Trophoblast cell (in vitro differentiated cells and primary cell): ENCODE measurements at regions not wholly inside any gene's neighbourhood (a gene's known extent, or its start where the extent isn't known, plus 50 kb on each side); places are given as distances from the start of the nearest gene placed in this dataset.

Experiments used
- DNase-seq, 2 donors: peaks; one replicate each; pipeline ENCODE4 v3.0.0-alpha.2; 2016
- H2AFZ ChIP-seq: 2 replicates; pipeline ENCODE4 v1.6.1; 2013; ENCODE audit warnings: low read length, moderate library complexity, mild to moderate bottlenecking; ENCODE audit not compliant: insufficient read depth, poor library complexity
- H2AK5ac ChIP-seq: 2 replicates; pipeline ENCODE4 v1.6.1; 2013; ENCODE audit warnings: mild to moderate bottlenecking, low read length
- H2BK120ac ChIP-seq: 2 replicates; pipeline ENCODE4 v1.6.1; 2013; ENCODE audit warnings: low read length, mild to moderate bottlenecking, moderate library complexity; ENCODE audit not compliant: insufficient read depth, poor library complexity
- H2BK12ac ChIP-seq: 2 replicates; pipeline ENCODE4 v1.6.1; 2013; ENCODE audit warnings: mild to moderate bottlenecking, low read length, moderate library complexity
- H2BK5ac ChIP-seq: 2 replicates; pipeline ENCODE4 v1.6.1; 2013; ENCODE audit warnings: low read length, low read depth, moderate library complexity, mild to moderate bottlenecking; ENCODE audit not compliant: poor library complexity
- H3K14ac ChIP-seq: 2 replicates; pipeline ENCODE4 v1.6.1; 2013; ENCODE audit warnings: mild to moderate bottlenecking, low read length
- H3K18ac ChIP-seq: 2 replicates; pipeline ENCODE4 v1.6.1; 2013; ENCODE audit warnings: mild to moderate bottlenecking, low read length
- H3K23ac ChIP-seq: 2 replicates; pipeline ENCODE4 v1.6.1; 2013; ENCODE audit warnings: low read length
- H3K27ac ChIP-seq: 2 replicates; pipeline ENCODE4 v1.5.1; 2013; ENCODE audit warnings: low read depth, mild to moderate bottlenecking, inconsistent platforms, low read length, moderate library complexity
- H3K27me3 ChIP-seq: 2 replicates; pipeline ENCODE4 v1.6.1; 2013; ENCODE audit warnings: inconsistent platforms, mild to moderate bottlenecking, low read length, moderate library complexity; ENCODE audit not compliant: insufficient read depth
- H3K36me3 ChIP-seq, 2 experiments: 1 replicate in 1 of 2; 2 replicates in 1 of 2; pipeline ENCODE4 v1.6.1; 2013; ENCODE audit warnings: low read length in 2 of 2, mild to moderate bottlenecking in 2 of 2, moderate library complexity in 1 of 2; ENCODE audit not compliant: insufficient read depth in 2 of 2, control insufficient read depth in 1 of 2
- H3K4ac ChIP-seq: 2 replicates; pipeline ENCODE4 v1.6.1; 2013; ENCODE audit warnings: low read depth, mild to moderate bottlenecking, low read length, moderate library complexity
- H3K4me1 ChIP-seq, 2 experiments: 1 replicate in 1 of 2; 2 replicates in 1 of 2; pipeline ENCODE4 v1.6.1; 2013; ENCODE audit warnings: low read length in 2 of 2, mild to moderate bottlenecking in 2 of 2, moderate library complexity in 1 of 2; ENCODE audit not compliant: insufficient read depth in 2 of 2, control insufficient read depth in 1 of 2
- H3K4me2 ChIP-seq: 2 replicates; pipeline ENCODE4 v1.6.1; 2013; ENCODE audit warnings: inconsistent platforms, mild to moderate bottlenecking, low read length, moderate library complexity
- H3K4me3 ChIP-seq: 2 replicates; pipeline ENCODE4 v1.5.1; 2013; ENCODE audit warnings: mild to moderate bottlenecking, low read depth, low read length, inconsistent platforms
- H3K79me1 ChIP-seq: one replicate; pipeline ENCODE4 v1.6.1; 2013; ENCODE audit warnings: low read length
- H3K79me2 ChIP-seq: 2 replicates; pipeline ENCODE4 v1.6.1; 2013; ENCODE audit warnings: low read length, mild to moderate bottlenecking; ENCODE audit not compliant: control insufficient read depth, insufficient read depth, poor library complexity
- H3K9ac ChIP-seq: 2 replicates; pipeline ENCODE4 v1.6.1; 2013; ENCODE audit warnings: mild to moderate bottlenecking, low read length
- H3K9me3 ChIP-seq: 2 replicates; pipeline ENCODE4 v1.6.1; 2013; ENCODE audit warnings: low read depth, mild to moderate bottlenecking, control low read depth, inconsistent platforms, low read length; ENCODE audit not compliant: insufficient read depth
- H4K12ac ChIP-seq: 2 replicates; pipeline ENCODE4 v1.6.1; 2013; ENCODE audit warnings: low read depth, mild to moderate bottlenecking, low read length, moderate library complexity
- H4K8ac ChIP-seq: 2 replicates; pipeline ENCODE4 v1.6.1; 2013; ENCODE audit warnings: low read depth, mild to moderate bottlenecking, low read length, moderate library complexity
- H4K91ac ChIP-seq: one replicate; pipeline ENCODE4 v1.6.1; 2013; ENCODE audit warnings: low read depth, mild to moderate bottlenecking, low read length, moderate library complexity
- WGBS: extraction: QIAGEN DNeasy Blood & Tissue Kit; methylation state at CpG from one replicate; pipeline ENCODE4 v1.1.7; 2013; ENCODE audit warnings: missing lambda C conversion rate; ENCODE audit not compliant: insufficient read length, insufficient coverage; ENCODE audit errors: extremely low coverage; 5-methylcytosine and 5-hydroxymethylcytosine counted together

DNA sequence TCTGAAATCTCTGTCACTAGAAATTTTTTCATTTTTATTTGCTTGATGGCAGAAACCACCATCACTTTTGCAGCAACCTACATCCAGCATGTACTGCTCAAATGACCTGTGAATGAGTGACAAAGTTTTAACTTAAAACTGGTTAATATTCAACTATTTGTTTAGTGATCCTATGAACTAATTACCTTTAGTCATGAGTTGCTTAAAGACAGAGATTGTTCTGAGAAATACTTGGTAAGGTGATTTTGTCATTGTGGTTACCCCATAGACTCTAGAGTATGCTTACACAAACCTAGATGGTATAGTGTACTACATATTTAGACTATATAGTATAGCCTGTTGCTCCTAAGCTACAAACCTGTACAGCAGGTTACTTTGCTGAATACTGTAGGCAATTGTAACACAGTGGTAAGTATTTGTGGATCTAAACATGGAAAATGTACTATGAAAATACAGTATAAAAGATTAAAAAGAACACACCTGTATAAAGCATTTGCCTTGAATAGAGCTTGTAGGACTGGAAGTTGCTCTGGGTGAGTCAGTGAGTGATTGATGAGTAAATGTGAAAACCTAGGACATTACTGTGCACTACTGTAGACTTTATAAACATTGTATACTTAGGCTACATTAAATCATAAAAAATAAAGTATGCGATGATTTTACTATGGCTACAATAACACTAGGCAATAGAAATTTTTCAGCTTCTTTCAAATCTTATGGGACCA lies 256.6 kb upstream of the PPFIA2 start:
- no peak overlapping the region for H4K91ac ChIP-seq
- H3K4me2 ChIP-seq = no peak overlapping the region
- no peak overlapping the region for H4K12ac ChIP-seq
- no peak overlapping the region for H4K8ac ChIP-seq
- no peak overlapping the region for H3K4me3 ChIP-seq
- no peaks in the 10 kb centered on the region for H3K36me3 ChIP-seq
- no peak overlapping the region for H2BK120ac ChIP-seq
- H2AFZ ChIP-seq = no peak overlapping the region
- no peaks in the 10 kb centered on the region for H3K79me2 ChIP-seq
- no CpG with 5 or more reads among the region's 1 CpG for WGBS
- DNase-seq = no peak
- H2BK5ac ChIP-seq = no peak overlapping the region
- peaks cover 3% of the 10 kb centered on the region for H3K9me3 ChIP-seq
- no peaks in the 10 kb centered on the region for H3K27me3 ChIP-seq
- H3K79me1 ChIP-seq = no peaks in the 10 kb centered on the region
- H3K18ac ChIP-seq = no peak overlapping the region
- no peak overlapping the region for H3K14ac ChIP-seq
- no peak overlapping the region for H3K23ac ChIP-seq
- no peak overlapping the region for H2AK5ac ChIP-seq
- no peak overlapping the region for H3K9ac ChIP-seq
- no peak overlapping the region for H2BK12ac ChIP-seq
- no peak overlapping the region for H3K4ac ChIP-seq
- H3K4me1 ChIP-seq = no peaks in the 10 kb centered on the region
- H3K27ac ChIP-seq = no peak overlapping the region

GRCh38 chr12:82012176-82012575 lies 253.0 kb upstream of the PPFIA2 start:
- no peak overlapping the region for H4K12ac ChIP-seq
- no peak for DNase-seq
- no peak overlapping the region for H3K9ac ChIP-seq
- no peak overlapping the region for H3K23ac ChIP-seq
- H3K4ac ChIP-seq = no peak overlapping the region
- no peak overlapping the region for H2BK5ac ChIP-seq
- H2AFZ ChIP-seq = no peak overlapping the region
- no peak overlapping the region for H3K18ac ChIP-seq
- H3K4me3 ChIP-seq = no peak overlapping the region
- no peaks in the 10 kb centered on the region for H3K79me2 ChIP-seq
- H3K36me3 ChIP-seq = no peaks in the 10 kb centered on the region
- H4K8ac ChIP-seq = no peak overlapping the region
- no peak overlapping the region for H2BK120ac ChIP-seq
- H3K4me2 ChIP-seq = no peak overlapping the region
- H3K4me1 ChIP-seq = no peaks in the 10 kb centered on the region
- no peak overlapping the region for H2BK12ac ChIP-seq
- no CpG with 5 or more reads among the region's 4 CpGs for WGBS
- H4K91ac ChIP-seq = no peak overlapping the region
- no peak overlapping the region for H2AK5ac ChIP-seq
- H3K27me3 ChIP-seq = no peaks in the 10 kb centered on the region
- no peaks in the 10 kb centered on the region for H3K9me3 ChIP-seq
- H3K79me1 ChIP-seq = no peaks in the 10 kb centered on the region
- no peak overlapping the region for H3K27ac ChIP-seq
- no peak overlapping the region for H3K14ac ChIP-seq

DNA sequence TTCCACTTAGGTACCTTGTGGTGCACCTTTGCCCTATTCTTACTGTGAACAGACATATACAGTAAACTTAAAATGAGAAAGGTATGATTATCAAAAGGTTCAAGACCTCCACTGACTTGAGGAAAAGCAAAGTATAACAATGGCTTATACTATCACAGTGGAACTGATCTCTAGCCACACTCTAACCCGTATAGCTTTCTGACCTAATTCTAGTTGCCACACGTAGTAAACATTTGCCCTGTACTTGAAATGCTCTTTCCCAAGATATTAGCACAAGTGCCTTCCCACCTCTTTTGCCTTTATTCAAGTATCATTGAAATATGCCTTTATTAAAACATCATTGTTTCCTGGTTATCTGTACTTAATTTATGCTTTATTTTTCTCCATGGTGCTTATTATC lies 250.4 kb upstream of the PPFIA2 start:
- Histone ChIP-seq H4K8ac (no peak overlapping the region), H4K91ac (no peak overlapping the region)
- no peak for DNase-seq

DNA sequence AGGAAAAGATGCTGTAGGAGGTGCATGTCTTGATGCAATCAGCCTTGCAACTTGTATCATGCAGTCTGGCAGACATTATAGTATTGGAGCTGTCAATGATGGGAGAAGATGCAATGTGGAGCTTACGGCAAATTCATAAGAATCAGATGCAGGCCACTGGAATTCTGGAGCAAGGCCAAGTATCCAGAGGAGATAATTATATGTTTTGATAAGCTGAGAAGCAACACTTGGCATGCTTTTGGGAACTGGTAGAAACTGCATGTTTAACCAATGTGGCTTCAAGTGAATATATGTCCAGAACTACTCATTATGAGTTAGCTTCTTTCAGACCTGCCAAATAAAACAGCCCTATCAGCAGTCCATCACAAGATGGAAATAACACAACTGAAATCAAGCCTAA lies 249.1 kb upstream of the PPFIA2 start:
- Histone ChIP-seq H2AFZ (no peak overlapping the region), H2AK5ac (no peak overlapping the region), H3K36me3 (no peaks in the 10 kb centered on the region), H3K9me3 (no peaks in the 10 kb centered on the region), H3K4me2 (no peak overlapping the region), H2BK5ac (no peak overlapping the region), H4K8ac (no peak overlapping the region), H3K79me1 (no peaks in the 10 kb centered on the region), H3K27me3 (no peaks in the 10 kb centered on the region), H3K4me3 (no peak overlapping the region), H2BK12ac (no peak overlapping the region), H3K4me1 (no peaks in the 10 kb centered on the region), H3K27ac (no peak overlapping the region), H3K23ac (no peak overlapping the region), H3K18ac (no peak overlapping the region), H3K4ac (no peak overlapping the region), H4K91ac (no peak overlapping the region), H2BK120ac (no peak overlapping the region), H3K79me2 (no peaks in the 10 kb centered on the region), H4K12ac (no peak overlapping the region), H3K9ac (no peak overlapping the region), H3K14ac (no peak overlapping the region)
- no peak for DNase-seq
- WGBS = no CpG with 5 or more reads among the region's 1 CpG

More for the DNA sequence above, 250.4 kb upstream of the PPFIA2 start:
- Histone ChIP-seq H3K4me2 (no peak overlapping the region), H3K14ac (no peak overlapping the region), H2BK5ac (no peak overlapping the region), H4K12ac (no peak overlapping the region), H2AK5ac (no peak overlapping the region), H3K79me2 (no peaks in the 10 kb centered on the region), H3K9me3 (no peaks in the 10 kb centered on the region), H2AFZ (no peak overlapping the region), H2BK12ac (no peak overlapping the region), H3K23ac (no peak overlapping the region), H3K4ac (no peak overlapping the region), H2BK120ac (no peak overlapping the region), H3K27ac (no peak overlapping the region), H3K4me1 (no peaks in the 10 kb centered on the region), H3K79me1 (no peaks in the 10 kb centered on the region), H3K9ac (no peak overlapping the region), H3K36me3 (no peaks in the 10 kb centered on the region), H3K18ac (no peak overlapping the region), H3K27me3 (no peaks in the 10 kb centered on the region), H3K4me3 (no peak overlapping the region)
- WGBS = no CpG with 5 or more reads among the region's 2 CpGs
